T-helper 17 cell (primary cell): ENCODE measurements at regions not wholly inside any gene's neighbourhood (a gene's known extent, or its start where the extent isn't known, plus 50 kb on each side); places are given as distances from the start of the nearest gene placed in this dataset.

ENCODE experiments used
- ATAC-seq: fragments of 150-1000 bp; cut with Tn5 transposase; 2 replicates; pipeline ENCODE4 v1.10.0; 2021; ENCODE audit warnings: mild to moderate bottlenecking, moderate library complexity
- DNase-seq, 3 donors: peaks; one replicate each; pipeline versions ENCODE4 v3.0.0 to v3.0.0-alpha.2; 2020 to 2021
- H3K9me3 ChIP-seq: one replicate; pipeline ENCODE4 v1.7.0; 2013; ENCODE audit warnings: low read length, mild to moderate bottlenecking; ENCODE audit not compliant: control insufficient read depth, poor library complexity, severe bottlenecking
- H3K27ac Mint-ChIP-seq: one replicate; pipeline ENCODE4 v1.8.0; 2022; ENCODE audit warnings: mild to moderate bottlenecking, moderate library complexity, mixed read lengths
- H3K27me3 Mint-ChIP-seq: one replicate; pipeline ENCODE4 v1.8.0; 2022; ENCODE audit warnings: mixed read lengths
- H3K36me3 Mint-ChIP-seq: one replicate; pipeline ENCODE4 v1.8.0; 2022; ENCODE audit warnings: low read depth, mixed read lengths
- H3K4me1 Mint-ChIP-seq: one replicate; pipeline ENCODE4 v1.8.0; 2022; ENCODE audit warnings: mild to moderate bottlenecking, mixed read lengths
- H3K4me3 Mint-ChIP-seq: one replicate; pipeline ENCODE4 v1.8.0; 2022; ENCODE audit warnings: mild to moderate bottlenecking, moderate library complexity, mixed read lengths

GRCh38 chr4:11514779-11515419 is 86.2 kb upstream of the HS3ST1 start:
- Mint-ChIP-seq H3K4me1 (no peaks in the 10 kb centered on the region), H3K36me3 (peaks cover 6% of the 10 kb centered on the region), H3K27ac (no peak overlapping the region), H3K4me3 (no peak overlapping the region), H3K27me3 (peaks cover 27% of the 10 kb centered on the region)
- no peak for DNase-seq
- H3K9me3 ChIP-seq = no peaks in the 10 kb centered on the region
- ATAC-seq = no peak

GRCh38 chr4:11514003-11514402 is 85.3 kb upstream of the HS3ST1 start:
- H3K4me1 Mint-ChIP-seq = no peaks in the 10 kb centered on the region

GRCh38 chr4:11512871-11513270 is 84.2 kb upstream of the HS3ST1 start:
- H3K27me3 Mint-ChIP-seq = peaks cover 27% of the 10 kb centered on the region

More at GRCh38 chr4:11514003-11514402, 85.3 kb upstream of the HS3ST1 start:
- Mint-ChIP-seq H3K27me3 (peaks cover 27% of the 10 kb centered on the region), H3K27ac (no peak overlapping the region), H3K36me3 (peaks cover 6% of the 10 kb centered on the region), H3K4me3 (no peak overlapping the region)
- H3K9me3 ChIP-seq = no peaks in the 10 kb centered on the region
- DNase-seq (no peak), ATAC-seq (no peak)

GRCh38 chr4:11511321-11511720 is 82.6 kb upstream of the HS3ST1 start:
- Mint-ChIP-seq H3K4me1 (no peaks in the 10 kb centered on the region), H3K27me3 (peaks cover 27% of the 10 kb centered on the region), H3K27ac (no peak overlapping the region), H3K36me3 (peaks cover 6% of the 10 kb centered on the region), H3K4me3 (no peak overlapping the region)
- DNase-seq (no peak), ATAC-seq (no peak)
- H3K9me3 ChIP-seq = no peaks in the 10 kb centered on the region

More at GRCh38 chr4:11512871-11513270, 84.2 kb upstream of the HS3ST1 start:
- DNase-seq (no peak), ATAC-seq (no peak)
- Mint-ChIP-seq H3K36me3 (peaks cover 6% of the 10 kb centered on the region), H3K4me3 (no peak overlapping the region), H3K4me1 (no peaks in the 10 kb centered on the region), H3K27ac (no peak overlapping the region)
- H3K9me3 ChIP-seq = no peaks in the 10 kb centered on the region

GRCh38 chr4:11507920-11508319 is 79.2 kb upstream of the HS3ST1 start:
- no peak for DNase-seq
- H3K27ac Mint-ChIP-seq = no peak overlapping the region
- peaks cover 12% of the 10 kb centered on the region for H3K27me3 Mint-ChIP-seq

GRCh38 chr4:11506194-11506593 is 77.5 kb upstream of the HS3ST1 start:
- Mint-ChIP-seq H3K4me3 (no peak overlapping the region), H3K4me1 (peaks cover 6% of the 10 kb centered on the region), H3K36me3 (no peaks in the 10 kb centered on the region), H3K27me3 (no peaks in the 10 kb centered on the region), H3K27ac (no peak overlapping the region)
- no peaks in the 10 kb centered on the region for H3K9me3 ChIP-seq
- DNase-seq = no peak
- no peak for ATAC-seq

More at GRCh38 chr4:11507920-11508319, 79.2 kb upstream of the HS3ST1 start:
- H3K36me3 Mint-ChIP-seq = no peaks in the 10 kb centered on the region
- H3K9me3 ChIP-seq = no peaks in the 10 kb centered on the region
- H3K4me3 Mint-ChIP-seq = no peak overlapping the region
- no peak for ATAC-seq
- peaks cover 6% of the 10 kb centered on the region for H3K4me1 Mint-ChIP-seq

- H3K9me3 ChIP-seq = no peaks in the 10 kb centered on the region
- DNase-seq (no peak), ATAC-seq (peak; percentile 52)
- Mint-ChIP-seq H3K4me3 (no peak overlapping the region), H3K27me3 (no peaks in the 10 kb centered on the region), H3K4me1 (peaks cover 6% of the 10 kb centered on the region), H3K27ac (no peak overlapping the region), H3K36me3 (no peaks in the 10 kb centered on the region)
Measured at GRCh38 chr4:11505221-11505971, 76.7 kb upstream of the HS3ST1 start.

- no peak for ATAC-seq
Measured at GRCh38 chr4:11503166-11503565, 74.5 kb upstream of the HS3ST1 start.

GRCh38 chr4:11497972-11498371 is 69.3 kb upstream of the HS3ST1 start:
- no peaks in the 10 kb centered on the region for H3K36me3 Mint-ChIP-seq
- DNase-seq = no peak
- H3K27me3 Mint-ChIP-seq = no peaks in the 10 kb centered on the region
- no peak for ATAC-seq
- H3K27ac Mint-ChIP-seq = no peak overlapping the region
- no peaks in the 10 kb centered on the region for H3K4me1 Mint-ChIP-seq
- no peaks in the 10 kb centered on the region for H3K9me3 ChIP-seq
- H3K4me3 Mint-ChIP-seq = no peak overlapping the region

More at GRCh38 chr4:11503166-11503565, 74.5 kb upstream of the HS3ST1 start:
- Mint-ChIP-seq H3K27ac (no peak overlapping the region), H3K27me3 (no peaks in the 10 kb centered on the region), H3K36me3 (no peaks in the 10 kb centered on the region), H3K4me1 (peaks cover 6% of the 10 kb centered on the region), H3K4me3 (no peak overlapping the region)
- DNase-seq = no peak
- no peaks in the 10 kb centered on the region for H3K9me3 ChIP-seq

- H3K9me3 ChIP-seq = no peaks in the 10 kb centered on the region
- H3K4me3 Mint-ChIP-seq = no peak overlapping the region
- ATAC-seq (no peak), DNase-seq (no peak)
- H3K4me1 Mint-ChIP-seq = no peaks in the 10 kb centered on the region
- no peaks in the 10 kb centered on the region for H3K36me3 Mint-ChIP-seq
- H3K27me3 Mint-ChIP-seq = no peaks in the 10 kb centered on the region
- H3K27ac Mint-ChIP-seq = no peak overlapping the region
Measured at GRCh38 chr4:11497212-11497806, 68.6 kb upstream of the HS3ST1 start.

- Mint-ChIP-seq H3K36me3 (no peaks in the 10 kb centered on the region), H3K27ac (no peak overlapping the region), H3K27me3 (no peaks in the 10 kb centered on the region), H3K4me1 (no peaks in the 10 kb centered on the region), H3K4me3 (no peak overlapping the region)
- DNase-seq = no peak
- no peak for ATAC-seq
- no peaks in the 10 kb centered on the region for H3K9me3 ChIP-seq
Measured at GRCh38 chr4:11496351-11496829, 67.7 kb upstream of the HS3ST1 start.

- DNase-seq = no peak
- Mint-ChIP-seq H3K27ac (no peak overlapping the region), H3K4me1 (peaks cover 2% of the 10 kb centered on the region), H3K36me3 (peaks cover 2% of the 10 kb centered on the region), H3K27me3 (no peaks in the 10 kb centered on the region), H3K4me3 (no peak overlapping the region)
- ATAC-seq = no peak
- H3K9me3 ChIP-seq = no peaks in the 10 kb centered on the region
Measured at GRCh38 chr4:11495818-11496217, 67.1 kb upstream of the HS3ST1 start.

GRCh38 chr4:11495291-11495690 is 66.6 kb upstream of the HS3ST1 start:
- no peak overlapping the region for H3K4me3 Mint-ChIP-seq
- peaks cover 3% of the 10 kb centered on the region for H3K36me3 Mint-ChIP-seq
- H3K9me3 ChIP-seq = no peaks in the 10 kb centered on the region
- ATAC-seq = no peak
- no peak for DNase-seq
- no peaks in the 10 kb centered on the region for H3K27me3 Mint-ChIP-seq
- no peak overlapping the region for H3K27ac Mint-ChIP-seq
- peaks cover 3% of the 10 kb centered on the region for H3K4me1 Mint-ChIP-seq
